Transverse colon (tissue), 3 donors: ENCODE measurements at regions not wholly inside any gene's neighbourhood (a gene's known extent, or its start where the extent isn't known, plus 50 kb on each side); places are given as distances from the start of the nearest gene placed in this dataset.

Source experiments
- EP300 ChIP-seq: sonication (generic); formaldehyde crosslinking; IDR thresholded peaks from one replicate; pipeline ENCODE4 v1.6.1; 2017; ENCODE audit warnings: antibody characterized with exemption, low read depth
- POLR2A ChIP-seq: fragments of 450-650 bp; IDR thresholded peaks from one replicate; pipeline ENCODE4 v1.6.1; 2016; ENCODE audit warnings: antibody characterized with exemption, mild to moderate bottlenecking, moderate library complexity
- TF ChIP-seq, protein P1 (sequence below), 5 experiments: fragments of 200-600 bp in 3 of 5; fragments of 450-650 bp in 2 of 5; sonication (generic) in 3 of 5; IDR thresholded peaks; 1 replicate in 2 of 5; 2 replicates in 3 of 5; pipeline ENCODE4 v1.5.1; 2016 to 2017; ENCODE audit warnings: antibody characterized with exemption in 5 of 5, inconsistent platforms in 3 of 5, mild to moderate bottlenecking in 2 of 5, moderate library complexity in 1 of 5

DNA sequence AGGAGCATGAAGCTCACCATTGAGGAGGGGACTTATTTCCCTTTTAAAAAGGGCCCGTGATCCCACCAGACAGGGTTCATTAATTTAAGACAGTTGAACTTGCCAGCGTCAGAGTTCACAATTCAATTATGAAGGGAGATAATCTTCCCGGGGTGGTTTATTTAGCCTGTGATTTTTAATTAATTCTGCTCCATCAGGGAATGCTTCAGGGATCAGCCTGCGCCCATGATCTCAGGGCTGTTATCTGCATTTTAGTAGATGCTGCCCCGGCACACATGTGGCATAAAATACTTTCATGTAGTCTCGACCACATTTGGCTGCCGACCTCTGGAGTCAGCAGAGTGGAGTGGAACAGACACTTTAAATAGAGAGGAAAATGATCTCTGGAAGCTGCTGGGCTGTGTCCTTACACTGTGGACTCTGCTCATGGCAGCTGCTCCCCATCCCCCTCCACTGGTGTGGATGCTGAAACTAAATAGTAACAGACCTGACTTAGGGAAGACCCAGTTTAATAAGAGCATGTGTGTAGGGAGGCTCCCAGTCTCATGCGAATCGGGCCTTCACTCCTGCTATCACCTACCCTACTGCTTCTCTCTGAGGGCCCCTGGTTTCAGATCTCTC is 256.9 kb downstream of the TEX29 start:
- TF ChIP-seq, protein P1, sequence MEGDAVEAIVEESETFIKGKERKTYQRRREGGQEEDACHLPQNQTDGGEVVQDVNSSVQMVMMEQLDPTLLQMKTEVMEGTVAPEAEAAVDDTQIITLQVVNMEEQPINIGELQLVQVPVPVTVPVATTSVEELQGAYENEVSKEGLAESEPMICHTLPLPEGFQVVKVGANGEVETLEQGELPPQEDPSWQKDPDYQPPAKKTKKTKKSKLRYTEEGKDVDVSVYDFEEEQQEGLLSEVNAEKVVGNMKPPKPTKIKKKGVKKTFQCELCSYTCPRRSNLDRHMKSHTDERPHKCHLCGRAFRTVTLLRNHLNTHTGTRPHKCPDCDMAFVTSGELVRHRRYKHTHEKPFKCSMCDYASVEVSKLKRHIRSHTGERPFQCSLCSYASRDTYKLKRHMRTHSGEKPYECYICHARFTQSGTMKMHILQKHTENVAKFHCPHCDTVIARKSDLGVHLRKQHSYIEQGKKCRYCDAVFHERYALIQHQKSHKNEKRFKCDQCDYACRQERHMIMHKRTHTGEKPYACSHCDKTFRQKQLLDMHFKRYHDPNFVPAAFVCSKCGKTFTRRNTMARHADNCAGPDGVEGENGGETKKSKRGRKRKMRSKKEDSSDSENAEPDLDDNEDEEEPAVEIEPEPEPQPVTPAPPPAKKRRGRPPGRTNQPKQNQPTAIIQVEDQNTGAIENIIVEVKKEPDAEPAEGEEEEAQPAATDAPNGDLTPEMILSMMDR (IDR thresholded peaks at IDR 0.05), result no peak
- TF ChIP-seq POLR2A (no peak), EP300 (no peak)
